ENCODE measurements at regions not wholly inside any gene's neighbourhood (a gene's known extent, or its start where the extent isn't known, plus 50 kb on each side); places are given as distances from the start of the nearest gene placed in this dataset.

- H4K20me1 ChIP-seq (ENCODE audit: control insufficient read depth, insufficient read depth, low read depth, low read length), result no peaks in the 10 kb centered on the region
- no peaks in the 10 kb centered on the region for H3K79me2 ChIP-seq (ENCODE audit: control insufficient read depth, low read length)
- no peaks in the 10 kb centered on the region for H3K4me1 ChIP-seq (ENCODE audit: control insufficient read depth, low read length)
- H3K4me3 ChIP-seq (ENCODE audit: low read length), result no peak overlapping the region
- no peak overlapping the region for H3K4me2 ChIP-seq (ENCODE audit: low read length)
- no peak overlapping the region for H3K27ac ChIP-seq (ENCODE audit: low read depth, low read length)
- TF ChIP-seq EZH2phosphoT487 (IDR thresholded peaks at IDR 0.05; ENCODE audit: borderline replicate concordance, low read length) (no peak), CTCF (IDR thresholded peaks at IDR 0.05; ENCODE audit: low read depth, low read length, poor library complexity, severe bottlenecking) (no peak)
- no peaks in the 10 kb centered on the region for H3F3A ChIP-seq (ENCODE audit: control insufficient read depth, insufficient read depth)
- no peaks in the 10 kb centered on the region for H3K36me3 ChIP-seq (ENCODE audit: control insufficient read depth, low read length)
- no peaks in the 10 kb centered on the region for H3K9me3 ChIP-seq (ENCODE audit: control insufficient read depth, insufficient read depth, low read length)
- no peaks in the 10 kb centered on the region for H3K9me2 ChIP-seq (replicated peaks; ENCODE audit: control insufficient read depth, low read length)
- no peaks in the 10 kb centered on the region for H3K27me3 ChIP-seq (ENCODE audit: control insufficient read depth, low read length)
Observed at GRCh38 chr5:68722357-68722756, 371.5 kb upstream of the SLC30A5 start.

- H3K79me2 ChIP-seq (ENCODE audit: control insufficient read depth, low read length), result no peaks in the 10 kb centered on the region
- H3F3A ChIP-seq (ENCODE audit: control insufficient read depth, insufficient read depth), result no peaks in the 10 kb centered on the region
- H3K27ac ChIP-seq (ENCODE audit: low read depth, low read length), result no peak overlapping the region
- no peaks in the 10 kb centered on the region for H4K20me1 ChIP-seq (ENCODE audit: control insufficient read depth, insufficient read depth, low read depth, low read length)
- TF ChIP-seq CTCF (IDR thresholded peaks at IDR 0.05; ENCODE audit: low read depth, low read length, poor library complexity, severe bottlenecking), result no peak
- TF ChIP-seq EZH2phosphoT487 (IDR thresholded peaks at IDR 0.05; ENCODE audit: borderline replicate concordance, low read length), result no peak
- no peak overlapping the region for H3K4me3 ChIP-seq (ENCODE audit: low read length)
- H3K4me1 ChIP-seq (ENCODE audit: control insufficient read depth, low read length), result no peaks in the 10 kb centered on the region
- H3K4me2 ChIP-seq (ENCODE audit: low read length), result no peak overlapping the region
- no peaks in the 10 kb centered on the region for H3K9me3 ChIP-seq (ENCODE audit: control insufficient read depth, insufficient read depth, low read length)
- H3K36me3 ChIP-seq (ENCODE audit: control insufficient read depth, low read length), result no peaks in the 10 kb centered on the region
- no peaks in the 10 kb centered on the region for H3K27me3 ChIP-seq (ENCODE audit: control insufficient read depth, low read length)
- no peaks in the 10 kb centered on the region for H3K9me2 ChIP-seq (replicated peaks; ENCODE audit: control insufficient read depth, low read length)
Observed at GRCh38 chr5:68725905-68726683, 367.7 kb upstream of the SLC30A5 start.

- H3K4me1 ChIP-seq (ENCODE audit: control insufficient read depth, low read length), result no peaks in the 10 kb centered on the region
- H4K20me1 ChIP-seq (ENCODE audit: control insufficient read depth, insufficient read depth, low read depth, low read length), result no peaks in the 10 kb centered on the region
- H3K4me3 ChIP-seq (ENCODE audit: low read length), result no peak overlapping the region
- TF ChIP-seq CTCF (IDR thresholded peaks at IDR 0.05; ENCODE audit: low read depth, low read length, poor library complexity, severe bottlenecking) (no peak), EZH2phosphoT487 (IDR thresholded peaks at IDR 0.05; ENCODE audit: borderline replicate concordance, low read length) (no peak)
- H3K36me3 ChIP-seq (ENCODE audit: control insufficient read depth, low read length), result no peaks in the 10 kb centered on the region
- no peak overlapping the region for H3K4me2 ChIP-seq (ENCODE audit: low read length)
- no peaks in the 10 kb centered on the region for H3K27me3 ChIP-seq (ENCODE audit: control insufficient read depth, low read length)
- H3K79me2 ChIP-seq (ENCODE audit: control insufficient read depth, low read length), result no peaks in the 10 kb centered on the region
- no peaks in the 10 kb centered on the region for H3K9me2 ChIP-seq (replicated peaks; ENCODE audit: control insufficient read depth, low read length)
- H3F3A ChIP-seq (ENCODE audit: control insufficient read depth, insufficient read depth), result no peaks in the 10 kb centered on the region
- no peak overlapping the region for H3K27ac ChIP-seq (ENCODE audit: low read depth, low read length)
- H3K9me3 ChIP-seq (ENCODE audit: control insufficient read depth, insufficient read depth, low read length), result no peaks in the 10 kb centered on the region
Observed at GRCh38 chr5:68727931-68728330, 365.9 kb upstream of the SLC30A5 start.

Data from DOHH2 (cell line).